Panc1 (cell line): ENCODE measurements at regions not wholly inside any gene's neighbourhood (a gene's known extent, or its start where the extent isn't known, plus 50 kb on each side); places are given as distances from the start of the nearest gene placed in this dataset.

Experiments used
- ATAC-seq: fragments of 200-7000 bp; cut with Tn5 transposase; 2 replicates; pipeline ENCODE4 v1.9.1; 2020; ENCODE audit warnings: mild to moderate bottlenecking, moderate library complexity
- BruUV-seq: library from RNA; stranded (reverse); fragments of 400-500 nt; replicated peaks from 2 replicates; lab custom pipeline; 2021; lab: Mats Ljungman, UMichigan
- CTCF ChIA-PET: fragments of 300-600 bp; sonication (Branson Sonifier 250); formaldehyde crosslinking; loops from one replicate; lab custom pipeline; 2022; ENCODE audit warnings: antibody characterized with exemption; lab: Charles Lee
- POLR2A ChIA-PET: fragments of 300-600 bp; sonication (Branson Sonifier 250); formaldehyde crosslinking; loops from one replicate; lab custom pipeline; 2022; ENCODE audit warnings: antibody characterized with exemption; lab: Charles Lee
- DNase-seq: peaks from one replicate; pipeline ENCODE4 v3.0.0-alpha.2; 2010; ENCODE audit warnings: low read depth, low spot score
- H3K27ac ChIP-seq: 2 replicates; pipeline ENCODE4 v1.5.1; 2011; ENCODE audit warnings: mild to moderate bottlenecking, low read length, inconsistent platforms
- H3K27me3 ChIP-seq: fragments of 200-500 bp; sonication (Bioruptor generic); 2 replicates; pipeline ENCODE4 v1.6.0; 2014; ENCODE audit warnings: low read length, inconsistent platforms; ENCODE audit not compliant: control insufficient read depth, insufficient read depth
- H3K36me3 ChIP-seq: fragments of 200-500 bp; sonication (Bioruptor generic); 2 replicates; pipeline ENCODE4 v1.5.1; 2014; ENCODE audit warnings: inconsistent platforms, mild to moderate bottlenecking, low read length, moderate library complexity; ENCODE audit not compliant: control insufficient read depth, insufficient read depth
- H3K4me1 ChIP-seq: 2 replicates; pipeline ENCODE4 v1.5.1; 2011; ENCODE audit warnings: inconsistent platforms, mild to moderate bottlenecking, low read length, moderate library complexity; ENCODE audit not compliant: control insufficient read depth, insufficient read depth
- H3K4me3 ChIP-seq, 2 experiments: 2 replicates each; pipeline ENCODE4 v1.5.1; 2011 to 2012; ENCODE audit warnings: low read depth in 2 of 2, low read length in 2 of 2, mild to moderate bottlenecking in 2 of 2, inconsistent platforms in 1 of 2, moderate library complexity in 1 of 2
- H3K9me3 ChIP-seq: fragments of 200-500 bp; sonication (Bioruptor generic); 2 replicates; pipeline ENCODE4 v1.5.1; 2014; ENCODE audit warnings: low read depth, mild to moderate bottlenecking, inconsistent platforms, low read length, moderate library complexity; ENCODE audit not compliant: control insufficient read depth, insufficient read depth
- CTCF ChIP-seq: fragments of 450-650 bp; IDR thresholded peaks from 2 replicates; pipeline ENCODE4 v1.5.1; 2017; ENCODE audit warnings: mild to moderate bottlenecking
- POLR2AphosphoS5 ChIP-seq: IDR thresholded peaks from 2 replicates; pipeline ENCODE4 v1.6.1; 2012; ENCODE audit warnings: mild to moderate bottlenecking, low read depth, low read length, moderate library complexity
- REST ChIP-seq, 2 experiments: IDR thresholded peaks; 2 replicates each; pipeline ENCODE4 v1.6.1; 2011 to 2012; ENCODE audit warnings: low read depth in 2 of 2, control low read depth in 1 of 2, low read length in 1 of 2, mild to moderate bottlenecking in 1 of 2, moderate library complexity in 1 of 2; ENCODE audit not compliant: insufficient read depth in 1 of 2
- SIN3A ChIP-seq: IDR thresholded peaks from 2 replicates; pipeline ENCODE4 v1.6.1; 2012; ENCODE audit warnings: low read depth, mild to moderate bottlenecking, low read length, moderate library complexity, borderline replicate concordance; ENCODE audit not compliant: insufficient read depth
- TCF7L2 ChIP-seq: IDR thresholded peaks from 2 replicates; pipeline ENCODE4 v1.6.1; 2011; ENCODE audit warnings: mild to moderate bottlenecking, low read depth, low read length, inconsistent platforms
- in situ Hi-C: cut with HindIII; loops from 2 replicates; pipeline ENCODE4 v1.10.0; 2016; ENCODE audit warnings: low sequenced_read_pairs, low pct_unique_long_range_greater_than_20kb
- intact Hi-C: fragments of 100-400 bp; cut with micrococcal nuclease; formaldehyde crosslinking; loops from one replicate; pipeline ENCODE4 v1.10.0; 2022; ENCODE audit not compliant: unreplicated experiment

- DNase-seq, result no peak
- Histone ChIP-seq H3K27ac (no peak overlapping the region), H3K27me3 (no peaks in the 10 kb centered on the region), H3K4me3 (no peak overlapping the region), H3K4me1 (no peaks in the 10 kb centered on the region), H3K9me3 (no peaks in the 10 kb centered on the region), H3K36me3 (no peaks in the 10 kb centered on the region)
- intact Hi-C loops (no loop called here), in situ Hi-C loops (no loop called here)
- ChIA-PET POLR2A (no interaction called here), CTCF (no interaction called here)
- ATAC-seq, result no peak
- TF ChIP-seq TCF7L2 (no peak), POLR2AphosphoS5 (no peak), CTCF (no peak)
- BruUV-seq, result no TSS peak
These were observed 73.3 kb downstream of the IFI44 start for GRCh38 chr1:78722947-78723346.

- ChIA-PET POLR2A (no interaction called here), CTCF (no interaction called here)
- TF ChIP-seq CTCF, result no peak
- no peak for TF ChIP-seq REST (IDR thresholded peaks at IDR 0.05; ENCODE audit: insufficient read depth in 1 of 2, low read depth in 2 of 2, low read length in 1 of 2)
- no peak for TF ChIP-seq SIN3A
- no peak for TF ChIP-seq POLR2AphosphoS5
- no peak for TF ChIP-seq TCF7L2
- intact Hi-C loops, result no loop called here
- Histone ChIP-seq H3K27me3 (no peaks in the 10 kb centered on the region), H3K4me1 (no peaks in the 10 kb centered on the region), H3K36me3 (no peaks in the 10 kb centered on the region), H3K27ac (no peak overlapping the region), H3K4me3 (no peak overlapping the region), H3K9me3 (no peaks in the 10 kb centered on the region)
- BruUV-seq, result no TSS peak
- in situ Hi-C loops, result no loop called here
- DNase-seq, result no peak
- no peak for ATAC-seq
These were observed 77.1 kb downstream of the IFI44 start for GRCh38 chr1:78726686-78727085.

DNA sequence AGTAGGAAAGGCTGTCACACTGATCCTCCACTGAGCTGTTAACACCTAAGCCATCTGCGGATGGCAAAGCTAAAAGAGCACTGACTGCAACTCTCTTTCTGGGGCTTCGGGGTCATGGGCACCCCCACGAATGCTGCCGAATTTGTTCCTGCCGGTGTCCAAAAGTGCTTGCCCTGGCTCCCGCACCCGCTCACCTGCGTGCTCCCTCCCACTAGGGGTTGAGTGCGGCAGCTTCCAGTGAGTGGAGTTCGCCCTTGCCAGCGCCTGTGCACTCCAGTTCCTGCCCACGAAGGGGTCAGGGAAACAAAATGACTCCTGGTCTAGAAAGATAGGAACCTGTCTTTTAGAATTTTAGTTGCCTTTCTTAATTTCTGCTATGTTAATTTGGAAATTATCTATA lies 78.7 kb downstream of the IFI44 start:
- Histone ChIP-seq H3K27me3 (no peaks in the 10 kb centered on the region), H3K9me3 (no peaks in the 10 kb centered on the region), H3K36me3 (no peaks in the 10 kb centered on the region), H3K27ac (no peak overlapping the region), H3K4me1 (no peaks in the 10 kb centered on the region), H3K4me3 (no peak overlapping the region)
- ATAC-seq (no peak), DNase-seq (no peak)
- ChIA-PET POLR2A (no interaction called here), CTCF (no interaction called here)
- BruUV-seq, result no TSS peak
- in situ Hi-C loops, result no loop called here
- intact Hi-C loops, result no loop called here
- no peak for TF ChIP-seq CTCF
- no peak for TF ChIP-seq POLR2AphosphoS5
- no peak for TF ChIP-seq SIN3A
- TF ChIP-seq REST (IDR thresholded peaks at IDR 0.05; ENCODE audit: insufficient read depth in 1 of 2, low read depth in 2 of 2, low read length in 1 of 2), result no peak
